Subcutaneous abdominal adipose tissue (tissue), 5 donors: ENCODE measurements at regions not wholly inside any gene's neighbourhood (a gene's known extent, or its start where the extent isn't known, plus 50 kb on each side); places are given as distances from the start of the nearest gene placed in this dataset.

ENCODE experiments used
- H3K27ac ChIP-seq: one replicate; pipeline ENCODE4 v1.7.0; 2013; ENCODE audit warnings: low read depth, mild to moderate bottlenecking, inconsistent platforms, low read length, moderate library complexity
- H3K27me3 ChIP-seq, 5 donors: one replicate each; pipeline ENCODE4 v1.7.0; 2013; ENCODE audit warnings: low read length in 5 of 5, inconsistent platforms in 1 of 5; ENCODE audit not compliant: control insufficient read depth in 5 of 5, insufficient read depth in 4 of 5
- H3K36me3 ChIP-seq, 5 donors: one replicate each; pipeline ENCODE4 v1.7.0; 2013; ENCODE audit warnings: low read length in 5 of 5; ENCODE audit not compliant: control insufficient read depth in 5 of 5, insufficient read depth in 5 of 5
- H3K4me1 ChIP-seq, 5 donors: one replicate each; pipeline ENCODE4 v1.7.0; 2013; ENCODE audit warnings: low read length in 5 of 5, mild to moderate bottlenecking in 3 of 5, moderate library complexity in 1 of 5; ENCODE audit not compliant: control insufficient read depth in 5 of 5, insufficient read depth in 5 of 5
- H3K4me3 ChIP-seq, 5 donors: one replicate each; pipeline ENCODE4 v1.7.0; 2013; ENCODE audit warnings: low read length in 5 of 5, low read depth in 1 of 5
- H3K9ac ChIP-seq, 5 donors: one replicate each; pipeline ENCODE4 v1.7.0; 2013; ENCODE audit warnings: low read length in 5 of 5, mild to moderate bottlenecking in 4 of 5, moderate library complexity in 3 of 5
- H3K9me3 ChIP-seq, 5 donors: one replicate each; pipeline ENCODE4 v1.7.0; 2013; ENCODE audit warnings: low read length in 5 of 5; ENCODE audit not compliant: control insufficient read depth in 5 of 5
- donor health status: healthy.
- donor health status: healthy.
- donor health status: healthy.
- donor health status: healthy.
- donor health status: healthy.

DNA sequence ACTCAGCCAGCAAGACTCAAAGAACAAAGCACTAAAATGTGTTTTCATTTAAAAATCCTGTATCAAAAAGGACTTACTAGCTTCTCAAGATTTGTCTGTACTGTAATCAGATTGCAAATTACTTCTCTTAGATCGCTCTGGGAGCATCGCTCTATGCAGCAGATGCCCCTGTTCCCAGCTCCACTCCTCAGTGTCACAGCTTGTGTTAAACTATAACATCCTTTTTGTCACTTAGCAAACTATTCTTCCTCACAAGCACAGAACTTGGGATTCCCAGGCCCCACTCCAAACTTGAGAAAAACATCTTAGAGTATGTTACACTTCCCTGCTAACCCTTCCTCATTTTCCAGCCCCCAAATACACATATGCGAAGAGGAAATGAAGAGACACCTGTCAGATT, 85.1 kb upstream of the CHRM3 start:
- H3K9me3 ChIP-seq: no peaks in the 10 kb centered on the region
- no peak overlapping the region for H3K27ac ChIP-seq
- H3K4me1 ChIP-seq: no peaks in the 10 kb centered on the region
- H3K36me3 ChIP-seq: no peaks in the 10 kb centered on the region
- no peak overlapping the region for H3K9ac ChIP-seq
- no peak overlapping the region for H3K4me3 ChIP-seq
- H3K27me3 ChIP-seq: no peaks in the 10 kb centered on the region

DNA sequence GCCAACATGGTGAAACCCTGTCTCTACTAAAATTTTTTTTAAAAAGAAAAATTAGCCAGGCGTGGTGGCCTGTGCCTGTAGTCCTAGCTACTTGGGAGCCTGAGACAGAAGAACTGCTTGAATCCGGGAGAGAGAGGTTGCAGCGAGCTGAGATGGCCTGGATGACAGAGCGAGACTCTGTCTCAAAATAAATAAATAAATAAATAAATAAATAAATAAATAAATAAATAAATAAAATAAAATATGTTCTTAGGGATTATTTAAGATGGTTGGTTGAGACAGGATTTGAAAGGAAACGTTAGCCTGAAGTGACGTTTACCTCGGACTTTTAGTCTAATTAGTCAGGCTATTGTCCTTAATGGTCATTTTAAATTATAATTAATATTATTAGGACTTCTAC, 88.5 kb upstream of the CHRM3 start:
- Histone ChIP-seq H3K9ac (no peak overlapping the region), H3K4me3 (no peak overlapping the region), H3K27ac (no peak overlapping the region), H3K4me1 (peaks cover 0 to 9% (median 0%) of the 10 kb centered on the region in 5 donors), H3K9me3 (no peaks in the 10 kb centered on the region), H3K27me3 (no peaks in the 10 kb centered on the region), H3K36me3 (no peaks in the 10 kb centered on the region)

DNA sequence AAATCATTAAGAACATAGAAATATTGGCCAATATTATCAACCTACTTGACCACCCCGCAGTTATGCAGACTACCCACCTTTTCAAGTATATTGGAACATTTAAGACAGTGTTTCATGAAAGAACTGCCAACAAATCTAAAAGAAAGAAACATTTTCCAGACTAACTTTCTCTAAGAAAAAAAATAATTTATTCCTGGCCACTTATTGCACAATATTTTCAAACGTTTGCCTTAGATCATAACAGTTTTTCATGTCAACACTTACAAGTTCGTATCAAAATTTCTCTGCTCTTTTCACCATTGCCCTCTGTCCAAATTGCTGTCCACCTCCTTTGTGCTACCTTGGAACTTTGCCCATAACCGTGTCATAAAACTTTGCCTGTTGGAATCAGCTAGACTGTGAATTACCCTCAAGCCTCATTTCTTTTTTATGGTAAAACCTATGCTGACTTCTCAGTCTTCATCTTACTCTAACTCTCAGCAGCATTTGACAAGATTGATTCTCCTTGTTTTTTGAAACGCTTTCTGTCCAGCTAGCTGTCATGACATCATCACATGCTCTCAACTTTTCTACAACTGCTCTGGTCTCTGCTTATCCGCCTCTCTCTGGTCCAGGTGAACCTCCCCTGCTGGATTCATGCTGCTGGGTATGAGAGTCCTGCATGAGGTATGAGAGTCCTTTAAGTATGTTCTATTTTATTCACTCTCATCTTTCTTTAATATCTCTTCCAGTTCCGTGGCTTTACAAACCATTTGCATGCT, 92.8 kb upstream of the CHRM3 start:
- H3K36me3 ChIP-seq: no peaks in the 10 kb centered on the region
- no peaks in the 10 kb centered on the region for H3K9me3 ChIP-seq
- H3K4me1 ChIP-seq: peaks cover 0 to 9% (median 0%) of the 10 kb centered on the region in 5 donors
- no peak overlapping the region for H3K27ac ChIP-seq
- H3K27me3 ChIP-seq: no peaks in the 10 kb centered on the region
- H3K4me3 ChIP-seq: no peak overlapping the region
- no peak overlapping the region for H3K9ac ChIP-seq

DNA sequence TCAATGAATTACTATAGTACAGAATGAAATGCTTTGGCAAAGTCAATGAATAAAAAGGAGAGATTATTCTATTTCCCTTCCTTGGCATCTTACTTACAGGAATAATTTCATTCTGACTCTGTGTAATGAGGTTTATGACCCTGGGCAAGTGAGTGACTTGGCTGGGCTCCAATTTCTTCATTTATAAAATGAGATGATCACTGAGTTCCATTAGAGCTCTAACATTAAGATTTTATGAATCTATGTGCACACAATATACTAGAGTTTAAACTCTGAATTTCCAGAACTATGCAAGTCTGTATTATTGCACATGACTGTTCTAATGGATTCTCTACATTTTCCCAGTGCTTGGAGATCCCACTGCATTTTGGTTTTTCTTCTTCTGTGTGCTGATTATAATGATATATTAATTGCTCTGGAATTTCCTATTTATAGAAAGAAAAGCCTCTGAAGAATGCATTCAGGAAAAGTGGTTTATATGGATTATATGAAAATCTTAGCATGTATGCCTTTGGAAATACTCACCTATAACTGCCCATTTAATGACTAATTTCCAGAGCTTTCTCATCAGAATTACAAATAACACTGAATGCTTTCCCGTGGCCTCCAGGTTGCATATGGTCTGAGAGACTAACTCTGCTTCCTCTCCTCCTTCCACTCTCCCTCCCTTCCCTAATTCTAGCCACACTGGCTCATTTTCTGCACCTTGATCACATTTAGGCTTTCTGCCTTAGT, 97.4 kb upstream of the CHRM3 start:
- Histone ChIP-seq H3K9me3 (no peaks in the 10 kb centered on the region), H3K36me3 (no peaks in the 10 kb centered on the region), H3K9ac (no peak overlapping the region), H3K27ac (no peak overlapping the region), H3K27me3 (peaks cover 0 to 3% (median 0%) of the 10 kb centered on the region in 5 donors), H3K4me3 (no peak overlapping the region), H3K4me1 (peaks cover 0 to 9% (median 0%) of the 10 kb centered on the region in 5 donors)

DNA sequence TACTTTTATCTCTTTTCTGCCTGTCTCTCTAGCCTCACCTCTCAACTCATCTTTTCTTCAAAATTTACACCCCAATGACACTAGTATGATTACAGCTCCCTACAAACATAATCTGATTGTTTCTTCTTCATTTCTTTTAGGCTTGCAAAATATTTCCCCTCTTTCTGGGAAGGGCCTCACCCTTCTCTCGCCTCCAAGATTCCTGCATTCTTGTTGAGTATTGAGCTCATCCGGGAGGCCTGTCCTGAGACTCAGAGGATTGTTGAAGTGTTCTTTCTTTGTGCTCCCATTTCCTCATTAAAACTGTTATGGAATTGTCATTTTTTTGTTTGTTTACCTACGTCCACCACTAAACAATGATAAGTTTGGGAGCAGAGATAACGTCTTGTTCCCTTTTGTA, 99.1 kb upstream of the CHRM3 start:
- no peak overlapping the region for H3K4me3 ChIP-seq
- no peaks in the 10 kb centered on the region for H3K9me3 ChIP-seq
- no peaks in the 10 kb centered on the region for H3K4me1 ChIP-seq
- H3K27me3 ChIP-seq: peaks cover 0 to 3% (median 0%) of the 10 kb centered on the region in 5 donors
- H3K27ac ChIP-seq: no peak overlapping the region
- no peaks in the 10 kb centered on the region for H3K36me3 ChIP-seq
- H3K9ac ChIP-seq: no peak overlapping the region

DNA sequence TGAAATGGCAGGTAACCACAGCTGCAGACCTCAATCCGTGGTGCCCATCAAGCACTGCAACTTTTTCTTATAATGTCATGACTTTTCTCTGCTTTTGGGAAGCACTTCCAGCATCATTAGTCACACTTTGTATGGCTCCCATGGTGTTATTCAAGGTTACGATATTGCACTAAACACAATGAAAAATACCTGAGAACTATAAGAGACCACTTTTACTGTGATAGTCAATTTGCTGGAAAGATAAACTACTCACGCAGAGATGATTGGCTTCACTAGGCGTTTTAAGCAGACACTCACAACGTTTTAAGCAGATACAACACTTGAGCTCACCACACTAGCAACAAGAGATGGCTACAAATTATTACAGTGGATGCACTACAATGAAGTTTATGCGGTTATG, 103.2 kb upstream of the CHRM3 start:
- no peaks in the 10 kb centered on the region for H3K9me3 ChIP-seq
- peaks cover 0 to 3% (median 0%) of the 10 kb centered on the region in 5 donors for H3K27me3 ChIP-seq
- H3K4me1 ChIP-seq: no peaks in the 10 kb centered on the region
- H3K4me3 ChIP-seq: no peak overlapping the region
- no peak overlapping the region for H3K27ac ChIP-seq
- H3K36me3 ChIP-seq: no peaks in the 10 kb centered on the region
- H3K9ac ChIP-seq: no peak overlapping the region

DNA sequence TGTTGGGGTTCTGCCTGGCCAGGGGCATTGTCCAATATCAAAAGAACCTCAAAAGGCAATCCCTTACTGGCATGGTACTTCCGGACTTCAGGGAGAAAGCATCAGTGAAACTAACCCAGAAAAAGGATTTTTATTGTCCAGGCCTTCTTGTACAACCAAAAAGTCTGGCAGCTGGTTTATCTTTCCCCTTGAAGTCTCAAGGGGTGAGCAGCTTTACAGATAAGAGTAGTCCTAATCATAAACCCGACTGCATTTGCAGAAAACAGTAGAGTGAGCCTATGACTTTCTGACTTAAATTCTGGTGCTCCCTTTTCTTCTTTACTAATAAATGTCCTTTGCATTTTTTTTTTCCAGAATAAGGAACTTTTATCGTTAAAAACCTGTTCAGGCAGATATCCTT, 104.0 kb upstream of the CHRM3 start:
- Histone ChIP-seq H3K9me3 (no peaks in the 10 kb centered on the region), H3K9ac (no peak overlapping the region), H3K27me3 (no peaks in the 10 kb centered on the region), H3K27ac (no peak overlapping the region), H3K4me1 (no peaks in the 10 kb centered on the region), H3K4me3 (no peak overlapping the region), H3K36me3 (no peaks in the 10 kb centered on the region)

DNA sequence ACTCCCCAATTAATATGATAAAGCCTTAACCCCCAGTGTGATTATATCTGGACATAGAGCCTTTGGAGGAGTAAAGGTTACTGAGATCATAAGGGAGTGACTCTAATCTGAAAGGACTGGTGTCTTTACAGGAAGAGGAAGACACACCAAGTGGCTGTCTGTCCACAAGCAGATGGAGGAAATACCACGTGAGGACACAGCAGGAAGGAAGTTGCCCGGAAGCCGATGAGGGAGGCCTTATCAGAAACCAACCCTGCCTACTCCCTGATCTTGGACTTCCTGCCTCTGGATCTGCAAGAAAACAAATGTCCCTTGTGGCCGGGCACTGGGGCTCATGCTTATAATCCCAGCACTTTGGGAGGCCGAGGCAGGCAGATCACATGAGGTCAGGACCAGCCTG, 110.3 kb upstream of the CHRM3 start:
- H3K9me3 ChIP-seq: no peaks in the 10 kb centered on the region
- H3K27ac ChIP-seq: no peak overlapping the region
- no peak overlapping the region for H3K9ac ChIP-seq
- H3K4me1 ChIP-seq: no peaks in the 10 kb centered on the region
- H3K27me3 ChIP-seq: no peaks in the 10 kb centered on the region
- no peak overlapping the region for H3K4me3 ChIP-seq
- no peaks in the 10 kb centered on the region for H3K36me3 ChIP-seq

DNA sequence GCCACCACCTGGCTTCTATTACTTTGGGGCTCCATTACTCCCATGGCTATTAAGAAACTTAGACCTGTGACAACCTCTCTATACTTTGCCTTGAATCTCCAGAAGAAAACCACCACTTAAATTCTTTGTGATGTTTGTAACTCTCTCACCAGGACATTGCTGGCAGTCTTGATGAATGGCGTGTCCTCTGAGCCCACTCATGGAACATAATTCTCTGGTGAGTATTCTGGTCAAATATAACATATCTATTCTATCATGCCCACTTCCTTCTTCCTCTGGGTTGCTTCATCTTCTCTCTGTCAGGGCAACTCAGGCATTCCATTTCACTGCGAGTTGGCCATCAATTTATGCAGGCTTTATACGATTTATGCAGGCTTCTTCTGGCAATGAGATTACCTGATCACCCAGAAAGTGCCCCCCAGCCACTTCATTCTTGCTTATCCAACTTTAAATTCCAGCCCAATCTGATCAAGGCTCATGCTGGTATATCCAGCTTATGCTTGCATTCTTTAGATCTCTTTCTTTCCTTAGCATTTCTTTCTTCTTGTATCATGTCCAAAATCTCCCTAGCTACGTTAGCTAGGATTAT, 112.0 kb upstream of the CHRM3 start:
- no peak overlapping the region for H3K4me3 ChIP-seq
- H3K9me3 ChIP-seq: no peaks in the 10 kb centered on the region
- no peaks in the 10 kb centered on the region for H3K36me3 ChIP-seq
- H3K9ac ChIP-seq: no peak overlapping the region
- no peak overlapping the region for H3K27ac ChIP-seq
- H3K27me3 ChIP-seq: no peaks in the 10 kb centered on the region
- no peaks in the 10 kb centered on the region for H3K4me1 ChIP-seq

DNA sequence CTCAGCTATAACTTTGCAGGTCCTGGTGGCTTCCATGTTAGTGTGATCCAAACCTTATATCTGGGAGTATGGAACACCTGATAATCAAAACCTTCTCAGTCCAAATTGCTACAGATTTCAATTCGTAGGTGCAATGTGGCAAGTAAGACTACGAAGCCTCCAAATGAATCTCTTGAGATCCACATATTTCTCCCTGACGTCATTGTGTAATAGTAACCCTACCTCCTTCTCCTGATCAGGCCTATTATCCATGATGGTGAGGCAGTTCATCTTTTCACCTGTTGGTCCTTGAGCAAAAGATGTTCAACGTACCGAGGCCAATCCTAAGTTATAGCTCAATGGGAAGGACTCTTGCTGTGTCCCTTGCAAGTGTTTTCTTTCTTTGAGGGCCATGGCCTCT, 115.9 kb upstream of the CHRM3 start:
- H3K4me3 ChIP-seq: no peak overlapping the region
- no peaks in the 10 kb centered on the region for H3K36me3 ChIP-seq
- no peaks in the 10 kb centered on the region for H3K27me3 ChIP-seq
- no peak overlapping the region for H3K27ac ChIP-seq
- H3K9ac ChIP-seq: no peak overlapping the region
- H3K9me3 ChIP-seq: no peaks in the 10 kb centered on the region
- no peaks in the 10 kb centered on the region for H3K4me1 ChIP-seq
